ENCODE measurements at regions not wholly inside any gene's neighbourhood (a gene's known extent, or its start where the extent isn't known, plus 50 kb on each side); places are given as distances from the start of the nearest gene placed in this dataset.

GRCh38 chr13:84672616-84673015, 790.3 kb upstream of the SLITRK1 start:
- no peak for FAIRE-seq
- no peak for DNase-seq (ENCODE audit: low spot score)

- FAIRE-seq (no peak), DNase-seq (ENCODE audit: low spot score) (no peak)
Measured at GRCh38 chr13:84670245-84670644, 788.0 kb upstream of the SLITRK1 start.

DNA sequence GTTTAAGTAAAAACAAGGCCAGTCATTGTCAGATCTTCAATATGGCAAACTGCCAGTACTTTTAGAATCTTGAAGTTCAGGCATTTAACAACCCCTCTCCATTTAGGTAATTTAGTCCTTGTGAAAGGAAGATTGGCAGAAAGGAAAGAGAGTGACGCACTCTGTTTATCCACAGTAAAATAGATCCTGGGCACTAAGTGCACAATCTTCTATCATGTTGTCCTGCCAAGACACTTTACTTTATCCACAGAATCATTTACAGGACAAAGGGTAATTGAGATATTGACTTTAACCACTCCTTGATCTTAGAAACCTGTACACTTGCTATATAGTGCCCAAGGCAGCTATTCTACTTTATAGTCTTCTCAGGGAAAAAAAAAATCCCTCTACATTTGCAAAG, 786.4 kb upstream of the SLITRK1 start:
- DNase-seq (ENCODE audit: low spot score) (no peak), FAIRE-seq (no peak)

- FAIRE-seq, result no peak
- no peak for DNase-seq (ENCODE audit: low spot score)
Measured at GRCh38 chr13:84662491-84662890, 780.2 kb upstream of the SLITRK1 start.

DNA sequence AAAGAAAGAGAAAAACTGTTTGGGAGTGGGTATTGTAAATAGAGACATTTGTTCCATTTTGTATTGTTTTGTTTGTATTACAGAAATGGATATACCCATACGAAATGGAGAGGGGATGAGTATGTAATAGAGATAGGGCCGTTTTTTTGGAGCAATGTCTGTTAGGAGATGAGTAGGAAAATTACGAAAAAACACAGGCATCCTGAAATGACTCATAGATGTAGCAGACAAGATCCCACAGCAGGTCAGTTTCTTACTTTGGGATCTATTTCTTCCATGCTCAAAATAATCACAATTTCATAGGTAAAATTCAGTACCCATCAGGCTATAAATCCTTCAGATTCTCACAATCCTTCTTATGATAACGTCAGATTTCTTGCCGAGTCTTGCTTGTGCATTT, 779.4 kb upstream of the SLITRK1 start:
- DNase-seq (ENCODE audit: low spot score) (no peak), FAIRE-seq (no peak)

GRCh38 chr13:84659359-84659661, 777.0 kb upstream of the SLITRK1 start:
- no peak for FAIRE-seq

DNA sequence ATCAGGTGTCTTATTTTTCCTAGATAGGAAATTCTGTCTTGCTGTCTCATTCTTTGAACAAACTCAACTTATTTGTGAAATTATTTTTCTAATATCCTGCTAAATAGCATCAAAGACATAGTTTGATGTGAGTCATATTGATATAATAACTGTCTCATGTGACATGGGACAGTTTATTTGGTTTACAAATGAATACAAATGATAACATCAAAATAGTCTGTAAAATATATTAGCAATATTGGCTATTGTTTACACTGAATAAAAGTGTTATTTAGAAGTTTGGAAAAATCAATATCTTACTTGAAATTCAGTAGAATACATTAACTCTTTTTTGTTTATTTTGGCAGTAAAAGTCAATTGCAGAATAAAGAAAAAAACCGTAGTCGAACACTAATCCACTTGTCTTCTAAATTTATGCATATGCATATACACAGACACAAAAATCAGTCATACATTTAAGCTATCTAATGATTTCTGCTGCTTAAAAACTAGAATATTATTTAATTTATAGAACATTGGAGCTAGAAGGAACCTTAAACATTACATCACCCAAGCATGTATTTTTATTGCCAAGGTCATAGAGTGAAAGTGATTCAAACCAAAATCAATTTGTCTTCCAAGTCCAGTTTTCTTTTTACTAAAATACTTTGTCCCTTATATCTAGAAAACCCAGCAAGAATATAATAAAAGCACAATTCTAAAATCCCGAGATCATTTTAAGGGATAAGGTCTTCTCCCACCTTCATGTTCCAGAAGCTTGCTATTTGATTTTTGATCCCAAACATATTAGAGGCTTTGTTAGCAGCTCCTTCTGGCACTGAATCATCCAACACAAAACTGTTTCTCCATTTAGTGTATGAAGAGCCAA, 776.5 kb upstream of the SLITRK1 start:
- FAIRE-seq (no peak), DNase-seq (ENCODE audit: low spot score) (no peak)

More at GRCh38 chr13:84659359-84659661, 777.0 kb upstream of the SLITRK1 start:
- DNase-seq (ENCODE audit: low spot score), result no peak

DNA sequence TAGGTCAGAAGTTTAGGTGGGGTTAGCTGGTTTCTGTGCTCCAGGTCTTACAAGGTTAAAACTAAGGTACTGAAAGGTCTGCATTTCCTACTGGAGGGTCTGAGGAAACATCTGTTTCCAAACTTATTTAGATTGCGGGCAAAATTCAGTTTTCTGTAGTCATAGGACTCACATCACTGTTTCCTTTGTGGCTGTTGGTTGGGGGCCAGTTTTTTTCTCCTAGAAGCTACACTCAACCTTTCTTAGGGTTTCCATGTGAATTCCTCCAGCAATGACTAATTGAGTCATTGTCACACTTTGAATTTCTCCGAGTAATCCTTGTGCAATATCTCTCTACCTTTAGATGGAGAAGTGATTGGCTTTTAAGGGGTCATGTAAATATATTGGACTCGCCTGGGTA, 773.4 kb upstream of the SLITRK1 start:
- no peak for FAIRE-seq
- no peak for DNase-seq (ENCODE audit: low spot score)

- no peak for FAIRE-seq
- DNase-seq (ENCODE audit: low spot score), result no peak
Measured at GRCh38 chr13:84654654-84655275, 772.5 kb upstream of the SLITRK1 start.

DNA sequence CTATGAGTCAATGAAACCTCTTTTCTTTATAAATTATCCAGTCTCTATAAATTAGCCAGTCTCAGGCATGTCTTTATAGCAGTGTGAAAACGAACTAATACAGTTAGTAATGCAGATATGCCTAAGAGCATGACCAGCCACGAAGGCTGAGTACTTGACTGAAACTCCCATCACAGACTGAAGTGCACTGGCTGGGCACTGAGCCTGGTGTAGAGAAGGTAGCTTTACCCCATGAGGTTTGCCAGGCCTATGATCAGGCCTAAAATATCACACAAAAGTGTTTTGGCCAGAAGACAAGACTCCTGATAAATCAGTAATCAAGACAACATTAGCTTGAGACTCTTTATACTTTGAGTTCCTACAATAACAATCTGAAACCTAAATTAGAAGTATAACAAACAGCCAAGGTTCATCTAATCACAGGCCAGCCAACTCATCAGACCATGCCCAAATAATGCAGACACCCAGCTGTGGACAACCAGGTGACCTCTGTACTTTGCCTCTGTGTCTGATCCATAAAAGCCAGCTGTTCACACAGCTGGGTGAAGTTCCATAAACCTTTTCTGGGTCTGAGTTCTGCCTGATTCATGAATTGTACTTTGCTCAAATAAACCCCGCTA, 771.8 kb upstream of the SLITRK1 start:
- no peak for FAIRE-seq
- no peak for DNase-seq (ENCODE audit: low spot score)

DNA sequence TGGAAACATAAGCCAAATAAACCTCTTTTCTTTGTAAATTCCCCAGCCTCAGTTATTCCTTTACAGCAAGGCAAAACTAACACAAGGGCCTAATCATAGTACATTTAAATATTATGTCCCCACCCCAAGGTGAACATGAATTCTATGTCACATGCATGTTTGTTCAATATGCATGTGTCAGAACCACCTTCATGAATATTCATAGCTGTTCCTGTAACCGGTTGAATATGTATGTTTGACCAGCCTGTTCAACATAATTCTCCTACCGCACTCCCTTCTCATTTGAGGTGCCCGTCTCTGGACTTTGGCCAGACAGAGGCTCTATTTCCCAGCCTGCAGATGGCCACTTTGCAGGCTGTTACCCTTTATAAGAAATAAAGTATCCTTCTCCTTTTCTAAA, 769.4 kb upstream of the SLITRK1 start:
- no peak for FAIRE-seq

DNA sequence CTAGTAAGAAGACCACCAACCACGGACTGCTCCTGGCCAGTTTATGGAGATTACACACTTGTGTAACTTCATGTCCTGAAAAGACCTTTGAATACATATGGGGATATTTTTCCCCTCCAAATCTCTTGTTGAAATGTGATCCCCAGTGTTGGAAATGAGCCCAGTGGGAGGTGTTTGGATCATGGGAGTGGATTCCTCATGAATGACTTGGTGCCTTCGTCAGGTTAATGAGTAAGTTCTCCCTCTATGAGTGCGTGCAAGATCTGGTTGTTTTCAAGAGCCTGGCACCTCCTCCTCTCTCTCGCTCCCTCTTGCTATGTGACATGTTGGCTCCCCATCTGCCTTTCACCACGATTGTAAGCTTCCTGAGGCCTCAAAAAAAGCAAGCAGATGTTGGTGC, 769.0 kb upstream of the SLITRK1 start:
- no peak for FAIRE-seq
- DNase-seq (ENCODE audit: low spot score), result peak; percentile 5

More for the DNA sequence above, 769.4 kb upstream of the SLITRK1 start:
- no peak for DNase-seq (ENCODE audit: low spot score)

DNA sequence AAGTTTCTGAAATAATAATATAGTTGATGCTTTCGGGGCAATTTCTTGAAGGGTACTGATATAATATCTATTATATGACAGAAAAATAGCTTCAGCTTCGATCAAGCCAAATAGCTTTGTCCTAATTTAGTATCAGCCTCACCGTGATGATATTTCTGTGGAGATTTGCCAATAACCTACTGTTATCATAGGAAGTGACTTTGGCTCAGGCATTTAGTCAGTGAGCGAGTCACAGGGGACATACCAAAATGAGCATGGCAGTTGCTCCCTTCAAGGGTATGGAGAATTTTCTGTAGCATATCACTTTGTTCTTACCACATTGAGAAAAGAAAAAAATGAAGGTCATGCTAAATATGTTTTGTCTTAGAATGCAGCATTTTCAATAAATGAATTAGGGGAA, 767.6 kb upstream of the SLITRK1 start:
- FAIRE-seq (no peak), DNase-seq (ENCODE audit: low spot score) (no peak)

GRCh38 chr13:84648069-84648640, 765.9 kb upstream of the SLITRK1 start:
- DNase-seq (ENCODE audit: low spot score) (no peak), FAIRE-seq (no peak)

DNA sequence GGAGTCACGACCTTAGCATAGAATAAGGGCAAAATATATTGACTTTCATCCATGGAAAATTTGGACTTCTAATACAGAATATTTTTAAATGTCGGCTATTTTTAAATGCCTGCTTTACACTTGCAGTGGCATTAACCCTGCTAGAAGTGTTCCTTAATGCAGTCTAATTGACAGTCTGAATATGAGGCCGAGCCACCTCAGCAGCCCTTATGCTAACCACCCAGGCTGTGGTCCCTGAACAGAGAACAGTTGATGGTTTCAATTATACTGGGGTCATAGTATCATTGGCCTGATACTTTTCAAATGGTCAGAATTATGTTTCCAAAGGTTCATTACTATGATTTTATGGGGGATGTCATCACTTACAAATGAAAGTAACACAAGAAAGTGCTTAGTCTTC, 764.7 kb upstream of the SLITRK1 start:
- no peak for FAIRE-seq

DNA sequence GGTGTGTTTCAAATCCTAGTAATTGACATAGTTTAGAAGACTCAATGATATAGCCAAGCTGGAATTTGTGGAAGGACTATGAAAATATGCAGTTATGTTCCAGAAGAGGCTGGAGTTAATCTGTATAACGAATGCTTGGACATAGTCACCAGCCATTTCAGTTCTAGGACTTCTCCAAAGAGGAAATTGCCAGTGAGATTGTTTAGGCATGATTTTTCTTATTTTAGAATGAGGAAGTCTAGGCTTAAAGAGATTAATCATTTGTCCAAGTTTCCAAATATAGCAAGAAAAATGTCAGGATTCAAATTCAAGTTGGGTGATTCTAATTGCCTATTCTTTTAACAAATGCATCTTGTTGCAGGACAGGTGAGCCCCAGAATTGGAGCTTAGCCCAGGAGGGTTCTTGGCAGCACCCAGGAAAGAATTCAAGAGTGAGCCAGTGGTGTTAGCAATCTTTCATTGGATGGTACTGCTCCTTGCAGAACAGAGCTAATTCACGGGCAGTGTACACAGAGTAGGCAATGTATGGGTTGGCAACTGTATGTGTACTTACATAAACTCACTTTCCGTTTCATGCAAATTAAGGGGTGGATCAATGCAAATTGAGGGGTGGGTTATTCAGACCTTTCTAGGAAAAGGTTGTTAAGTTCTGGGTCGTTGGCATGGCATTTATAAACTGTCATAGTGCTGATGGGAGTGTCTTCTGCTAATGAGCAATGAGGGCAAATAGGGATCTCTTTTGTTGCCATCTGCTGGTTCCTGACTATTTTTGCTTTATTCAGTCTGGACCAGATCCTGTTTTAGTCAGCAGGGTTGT, 763.1 kb upstream of the SLITRK1 start:
- FAIRE-seq, result no peak

More for the DNA sequence above, 764.7 kb upstream of the SLITRK1 start:
- DNase-seq (ENCODE audit: low spot score), result no peak

GRCh38 chr13:84641491-84641890, 759.2 kb upstream of the SLITRK1 start:
- no peak for FAIRE-seq

More for the DNA sequence above, 763.1 kb upstream of the SLITRK1 start:
- DNase-seq (ENCODE audit: low spot score), result no peak

DNA sequence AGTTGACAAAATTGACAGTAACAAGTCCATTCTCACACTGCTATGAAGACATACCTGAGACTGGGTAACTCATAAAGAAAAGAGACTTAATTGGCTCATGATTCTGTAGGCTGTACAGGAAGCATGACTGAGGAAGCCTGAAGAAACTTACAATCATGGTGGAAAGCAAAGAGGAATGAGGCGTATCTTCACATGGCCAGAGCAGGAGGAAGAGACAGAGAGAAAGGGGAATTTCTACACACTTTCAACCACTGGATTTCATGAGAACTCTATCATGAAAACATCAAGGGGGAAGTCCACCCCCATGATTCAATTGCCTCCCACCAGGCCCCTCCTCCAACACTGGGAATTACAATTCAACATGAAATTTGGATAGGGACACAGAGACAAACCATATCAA, 758.4 kb upstream of the SLITRK1 start:
- DNase-seq (ENCODE audit: low spot score) (no peak), FAIRE-seq (no peak)

More at GRCh38 chr13:84641491-84641890, 759.2 kb upstream of the SLITRK1 start:
- no peak for DNase-seq (ENCODE audit: low spot score)

- FAIRE-seq (no peak), DNase-seq (ENCODE audit: low spot score) (no peak)
Measured at GRCh38 chr13:84630476-84630875, 748.2 kb upstream of the SLITRK1 start.

- FAIRE-seq (no peak), DNase-seq (ENCODE audit: low spot score) (no peak)
Measured at GRCh38 chr13:84616864-84617263, 734.6 kb upstream of the SLITRK1 start.

- DNase-seq (ENCODE audit: low spot score) (no peak), FAIRE-seq (no peak)
Measured at GRCh38 chr13:84609716-84610115, 727.4 kb upstream of the SLITRK1 start.
